Activated T-helper 2 cell treated with anti-CD3 and anti-CD28 coated beads, Interferon-gamma antibody, Interleukin-2, Interleukin-4, amounts not matched to agents 10 μg/mL and 5 μg/mL and 100 μg/mL, durations not matched to agents 14 hours and 24 hours and 36 hours (primary cell): ENCODE measurements at regions not wholly inside any gene's neighbourhood (a gene's known extent, or its start where the extent isn't known, plus 50 kb on each side); places are given as distances from the start of the nearest gene placed in this dataset.
"Not testable (repeated sequence)": the region's sequence is repeated elsewhere in the genome, so short reads cannot be mapped to it uniquely, and the experiment has no call there.

ENCODE experiments used
- DNase-seq: peaks from one replicate; pipeline ENCODE4 v3.0.0; 2021; ENCODE audit warnings: low spot score
- H3K27ac Mint-ChIP-seq: one replicate; pipeline ENCODE4 v1.8.0; 2021; ENCODE audit warnings: mixed read lengths
- H3K27me3 Mint-ChIP-seq: one replicate; pipeline ENCODE4 v1.8.0; 2021; ENCODE audit warnings: low read depth, mixed read lengths
- H3K36me3 Mint-ChIP-seq: one replicate; pipeline ENCODE4 v1.8.0; 2021; ENCODE audit warnings: low read depth, mixed read lengths
- H3K4me1 Mint-ChIP-seq: one replicate; pipeline ENCODE4 v1.8.0; 2021; ENCODE audit warnings: low read depth, mixed read lengths
- H3K4me3 Mint-ChIP-seq: one replicate; pipeline ENCODE4 v1.8.0; 2021; ENCODE audit warnings: low read depth, mild to moderate bottlenecking, moderate library complexity, mixed read lengths
- H3K9me3 Mint-ChIP-seq: one replicate; pipeline ENCODE4 v1.8.0; 2021; ENCODE audit warnings: mixed read lengths
- intact Hi-C: fragments of 100-400 bp; cut with micrococcal nuclease; formaldehyde crosslinking; loops from one replicate; pipeline ENCODE4 v1.15.1; 2023

DNA sequence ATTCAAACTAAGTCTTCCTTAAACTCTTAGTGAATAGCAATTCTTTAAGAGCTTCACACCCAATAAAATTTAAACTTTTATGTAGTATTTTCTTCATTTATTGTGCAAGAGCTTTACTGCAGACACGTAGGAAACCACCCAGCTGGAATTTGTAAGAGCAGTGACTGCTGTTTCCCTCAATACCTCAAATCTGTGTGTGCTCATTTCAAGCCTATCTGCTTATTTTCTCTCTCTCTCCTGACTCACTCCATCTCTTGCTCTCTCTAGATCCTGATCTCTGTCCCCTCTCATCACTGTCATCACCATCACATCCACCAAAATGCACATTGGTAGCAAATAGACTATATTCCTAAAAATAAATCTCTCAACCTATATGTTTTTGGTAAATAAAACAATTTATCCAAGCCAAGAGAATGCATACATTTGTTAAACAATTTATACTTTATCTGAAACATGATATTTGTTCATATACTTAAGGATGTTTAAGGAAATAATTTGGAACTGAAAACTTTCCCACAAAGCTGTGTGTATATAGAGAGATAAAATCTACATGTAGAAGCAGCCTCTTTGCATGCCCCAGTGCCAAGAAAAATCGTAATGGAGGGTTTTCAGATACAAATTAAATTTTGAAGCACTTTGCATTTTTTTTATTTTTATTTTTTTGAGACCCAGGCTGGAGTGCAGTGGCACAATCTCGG, 273.0 kb downstream of the TFAP2A start:
- Mint-ChIP-seq H3K27me3 (no peaks in the 10 kb centered on the region), H3K4me3 (no peak overlapping the region), H3K4me1 (no peaks in the 10 kb centered on the region), H3K9me3 (no peaks in the 10 kb centered on the region), H3K36me3 (no peaks in the 10 kb centered on the region), H3K27ac (no peak overlapping the region)
- intact Hi-C loops, result no loop called here
- DNase-seq, result no peak

DNA sequence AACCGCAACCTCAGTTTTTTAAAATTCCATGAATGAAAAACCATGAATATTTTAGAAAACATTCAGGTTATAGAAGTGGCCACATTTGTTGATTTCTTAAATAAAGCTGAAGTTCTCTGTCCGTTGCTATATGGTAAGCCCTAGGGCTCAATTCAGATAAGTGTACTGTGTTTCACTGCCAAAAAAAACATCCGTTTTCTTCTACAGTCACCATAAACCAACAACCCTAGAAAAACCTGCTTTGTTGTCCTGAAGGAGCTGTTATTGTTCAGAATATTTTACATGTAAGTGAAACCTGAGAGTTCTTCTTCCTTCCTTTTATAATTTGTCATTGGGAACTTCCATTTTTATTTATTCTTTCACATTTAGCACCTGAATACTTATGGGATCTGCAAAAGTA, 274.1 kb downstream of the TFAP2A start:
- H3K27me3 Mint-ChIP-seq, result no peaks in the 10 kb centered on the region
- H3K4me1 Mint-ChIP-seq, result no peaks in the 10 kb centered on the region
- no peak for DNase-seq
- no peaks in the 10 kb centered on the region for H3K36me3 Mint-ChIP-seq
- H3K9me3 Mint-ChIP-seq, result no peaks in the 10 kb centered on the region
- intact Hi-C loops, result no loop called here
- no peak overlapping the region for H3K27ac Mint-ChIP-seq
- no peak overlapping the region for H3K4me3 Mint-ChIP-seq

DNA sequence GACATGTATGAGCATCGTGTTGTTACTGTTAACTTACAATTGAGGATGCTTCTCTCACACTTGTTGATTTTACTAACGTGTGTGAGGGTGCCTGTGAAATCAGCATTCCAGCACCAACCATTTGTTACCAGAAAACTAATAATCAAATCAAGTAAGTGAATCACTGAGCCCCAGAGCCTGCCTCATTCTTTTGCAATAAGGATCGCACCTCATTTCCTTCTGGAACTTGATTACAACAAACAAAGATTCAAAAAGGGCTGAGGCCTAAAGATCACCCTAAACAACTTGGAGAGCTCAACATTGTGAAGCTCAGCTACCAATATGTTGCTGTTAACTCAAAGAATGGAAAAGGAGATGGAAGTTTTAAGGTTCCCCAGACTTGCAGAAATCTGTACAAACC, 274.7 kb downstream of the TFAP2A start:
- DNase-seq, result no peak
- H3K4me3 Mint-ChIP-seq, result no peak overlapping the region
- no peaks in the 10 kb centered on the region for H3K27me3 Mint-ChIP-seq
- H3K9me3 Mint-ChIP-seq, result peaks cover 4% of the 10 kb centered on the region
- no peak overlapping the region for H3K27ac Mint-ChIP-seq
- H3K36me3 Mint-ChIP-seq, result no peaks in the 10 kb centered on the region
- intact Hi-C loops, result no loop called here
- no peaks in the 10 kb centered on the region for H3K4me1 Mint-ChIP-seq

DNA sequence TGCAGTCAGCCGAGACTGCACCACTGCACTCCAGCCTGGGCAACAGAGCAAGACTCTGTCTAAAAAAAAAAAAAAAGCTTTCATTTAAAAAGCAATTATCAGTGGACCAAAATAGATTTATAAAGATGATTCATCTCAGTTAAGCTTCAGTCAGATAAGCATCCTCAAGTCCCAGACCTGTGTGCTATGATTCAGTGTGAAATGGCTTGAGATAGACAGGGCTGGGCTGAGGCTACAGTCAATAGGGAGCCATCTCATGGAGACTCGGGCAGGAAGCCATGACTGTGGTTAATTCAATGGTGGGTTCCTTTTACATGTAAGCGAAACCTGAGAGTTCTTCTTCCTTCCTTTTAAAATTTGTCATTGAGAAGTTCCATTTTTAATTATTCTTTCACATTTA, 276.0 kb downstream of the TFAP2A start:
- H3K27ac Mint-ChIP-seq, result no peak overlapping the region
- intact Hi-C loops, result no loop called here
- no peaks in the 10 kb centered on the region for H3K27me3 Mint-ChIP-seq
- no peak overlapping the region for H3K4me3 Mint-ChIP-seq
- DNase-seq, result no peak
- H3K36me3 Mint-ChIP-seq, result no peaks in the 10 kb centered on the region
- H3K9me3 Mint-ChIP-seq, result peaks cover 5% of the 10 kb centered on the region
- H3K4me1 Mint-ChIP-seq, result no peaks in the 10 kb centered on the region

DNA sequence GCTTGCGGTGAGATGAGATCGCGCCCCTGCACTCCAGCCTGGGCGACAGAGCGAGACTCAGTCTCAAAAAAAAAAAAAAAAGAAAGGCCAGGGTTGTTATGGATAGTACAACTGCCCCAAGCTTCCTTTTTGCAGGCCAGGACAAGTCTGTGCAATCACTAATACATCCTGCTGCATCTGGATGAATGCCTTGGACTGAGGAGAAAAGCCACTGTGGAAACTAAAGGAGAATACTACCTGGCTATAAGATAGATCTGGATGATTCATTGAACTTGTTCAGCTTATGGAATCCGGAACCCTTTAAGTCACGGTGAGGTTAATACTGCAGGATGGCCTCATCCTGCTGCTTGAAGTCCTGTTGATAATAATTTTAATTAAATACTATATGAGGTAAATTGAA, 278.2 kb downstream of the TFAP2A start:
- no peaks in the 10 kb centered on the region for H3K36me3 Mint-ChIP-seq
- DNase-seq, result no peak
- H3K4me3 Mint-ChIP-seq, result no peak overlapping the region
- H3K27ac Mint-ChIP-seq, result no peak overlapping the region
- intact Hi-C loops, result no loop called here
- H3K9me3 Mint-ChIP-seq, result peaks cover 5% of the 10 kb centered on the region
- H3K27me3 Mint-ChIP-seq, result no peaks in the 10 kb centered on the region
- no peaks in the 10 kb centered on the region for H3K4me1 Mint-ChIP-seq

DNA sequence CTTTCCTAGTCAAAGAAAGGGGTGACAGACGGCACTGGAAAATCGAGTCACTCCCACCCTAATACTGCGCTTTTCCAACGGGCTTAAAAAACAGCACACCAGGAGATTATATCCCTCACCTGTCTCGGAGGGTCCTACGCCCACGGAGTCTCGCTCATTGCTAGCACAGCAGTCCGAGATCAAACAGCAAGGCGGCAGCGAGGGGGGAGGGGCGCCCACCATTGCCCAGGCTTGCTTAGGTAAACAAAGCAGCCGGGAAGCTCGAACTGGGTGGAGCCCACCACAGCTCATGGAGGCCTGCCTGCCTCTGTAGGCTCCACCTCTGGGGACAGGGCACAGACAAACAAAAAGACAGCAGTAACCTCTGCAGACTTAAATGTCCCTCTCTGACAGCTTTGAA, 280.7 kb downstream of the TFAP2A start:
- H3K27ac Mint-ChIP-seq, intact Hi-C loops: not testable (repeated sequence)

DNA sequence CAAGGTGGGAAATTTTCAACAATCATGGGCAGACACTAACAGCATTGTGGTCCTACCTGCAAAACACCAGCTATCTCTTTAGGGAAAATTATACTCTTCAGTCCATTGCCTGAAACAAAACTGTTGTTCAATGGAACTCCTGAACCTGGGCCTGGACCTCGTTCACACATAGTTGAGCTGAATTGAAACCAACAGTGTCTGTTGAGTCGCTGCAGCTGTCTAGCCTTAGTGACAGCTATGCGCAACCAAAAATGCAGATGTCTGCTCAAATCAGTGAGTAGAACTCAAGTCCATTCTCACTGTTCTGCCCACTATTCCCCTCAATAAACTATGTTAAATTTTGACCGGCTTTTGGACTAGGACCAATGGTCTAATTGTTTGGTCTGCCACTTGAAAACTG, 286.2 kb downstream of the TFAP2A start:
- no peaks in the 10 kb centered on the region for H3K27me3 Mint-ChIP-seq
- H3K27ac Mint-ChIP-seq, result no peak overlapping the region
- H3K4me3 Mint-ChIP-seq, result no peak overlapping the region
- intact Hi-C loops, result no loop called here
- no peak for DNase-seq
- H3K4me1 Mint-ChIP-seq, result no peaks in the 10 kb centered on the region
- no peaks in the 10 kb centered on the region for H3K36me3 Mint-ChIP-seq
- H3K9me3 Mint-ChIP-seq, result no peaks in the 10 kb centered on the region

More for the DNA sequence above, 280.7 kb downstream of the TFAP2A start:
- not testable (repeated sequence) for H3K4me1 Mint-ChIP-seq, H3K4me3 Mint-ChIP-seq, H3K9me3 Mint-ChIP-seq, H3K36me3 Mint-ChIP-seq, DNase-seq, H3K27me3 Mint-ChIP-seq

DNA sequence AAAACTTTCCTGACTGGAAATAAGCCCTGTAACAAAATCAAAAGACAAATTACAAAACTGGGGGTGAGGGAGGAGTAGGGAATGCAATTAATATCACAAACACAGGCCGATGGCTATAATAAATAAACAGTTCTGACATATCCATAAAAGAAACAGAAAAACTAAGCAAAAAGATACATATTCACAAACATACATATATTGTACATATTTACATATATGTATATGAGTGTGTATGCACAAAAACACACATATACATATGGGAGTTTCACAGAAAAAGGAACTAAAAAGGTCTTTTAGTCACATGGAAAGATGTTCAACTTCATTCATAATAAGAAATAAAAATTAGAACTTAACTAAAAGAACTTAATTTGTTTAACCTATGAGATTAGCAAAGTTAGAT, 292.7 kb downstream of the TFAP2A start:
- DNase-seq, result no peak
- H3K27ac Mint-ChIP-seq, result no peak overlapping the region
- no peaks in the 10 kb centered on the region for H3K27me3 Mint-ChIP-seq
- intact Hi-C loops, result no loop called here
- H3K36me3 Mint-ChIP-seq, result no peaks in the 10 kb centered on the region
- H3K4me1 Mint-ChIP-seq, result no peaks in the 10 kb centered on the region
- no peak overlapping the region for H3K4me3 Mint-ChIP-seq
- H3K9me3 Mint-ChIP-seq, result no peaks in the 10 kb centered on the region

DNA sequence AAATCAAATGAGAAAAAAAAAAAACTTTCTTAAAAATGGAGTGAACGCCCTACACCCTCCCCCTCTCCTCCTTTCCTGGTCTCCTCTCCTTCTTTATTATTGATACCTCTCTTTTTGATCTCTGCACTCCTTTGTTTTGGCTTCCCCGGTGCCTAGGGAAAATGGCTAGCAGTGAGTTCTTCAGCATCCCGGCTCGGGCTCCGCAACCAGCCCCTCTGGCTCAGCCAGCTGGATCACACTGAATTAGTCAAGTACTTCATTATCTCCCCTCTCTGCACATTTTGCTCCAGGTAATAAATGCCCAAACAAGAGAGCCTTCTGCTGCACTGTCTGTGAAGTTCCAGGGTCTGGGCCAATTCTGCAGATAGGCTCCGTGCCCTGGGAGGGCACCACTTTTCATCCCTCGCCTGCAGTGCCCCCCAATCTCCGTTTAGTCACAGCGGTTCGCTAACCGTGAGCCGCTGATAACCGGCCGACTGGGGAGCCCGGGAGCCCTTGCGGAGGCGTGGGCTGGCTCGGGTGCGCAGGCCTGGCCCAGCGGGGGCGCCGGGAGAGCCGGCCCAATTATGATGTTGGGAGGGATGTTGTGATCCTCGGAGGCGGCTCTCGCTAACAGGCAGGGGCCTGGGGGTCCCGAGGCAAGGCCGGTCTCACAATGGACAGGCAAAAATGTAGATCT, 301.9 kb downstream of the TFAP2A start:
- Mint-ChIP-seq H3K9me3 (no peaks in the 10 kb centered on the region), H3K4me3 (no peak overlapping the region), H3K27me3 (peaks cover 8% of the 10 kb centered on the region), H3K36me3 (no peaks in the 10 kb centered on the region), H3K27ac (no peak overlapping the region), H3K4me1 (no peaks in the 10 kb centered on the region)
- DNase-seq, result no peak
- intact Hi-C loops, result no loop called here

DNA sequence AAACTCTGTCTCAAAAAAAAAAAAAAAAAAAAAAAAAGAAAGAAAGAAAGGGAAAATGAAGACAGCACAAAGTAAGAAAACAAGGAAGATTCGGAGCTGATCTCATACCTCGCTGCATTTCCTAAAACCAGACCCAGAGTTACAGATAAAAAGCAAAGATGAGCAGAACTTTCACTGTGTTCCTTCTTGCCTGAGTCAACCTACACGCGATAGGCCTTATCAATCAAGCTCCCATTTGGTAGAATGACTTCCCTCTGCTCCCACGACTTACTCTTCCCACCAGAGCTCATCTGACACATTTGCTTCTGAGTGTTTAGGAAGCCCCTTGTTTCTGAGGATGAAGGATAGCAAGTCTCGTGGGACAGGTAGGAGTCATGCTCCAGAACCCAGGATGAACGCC, 302.9 kb downstream of the TFAP2A start:
- Mint-ChIP-seq H3K27ac (no peak overlapping the region), H3K27me3 (peaks cover 8% of the 10 kb centered on the region), H3K4me1 (no peaks in the 10 kb centered on the region), H3K4me3 (no peak overlapping the region), H3K9me3 (no peaks in the 10 kb centered on the region), H3K36me3 (no peaks in the 10 kb centered on the region)
- intact Hi-C loops, result no loop called here
- no peak for DNase-seq

DNA sequence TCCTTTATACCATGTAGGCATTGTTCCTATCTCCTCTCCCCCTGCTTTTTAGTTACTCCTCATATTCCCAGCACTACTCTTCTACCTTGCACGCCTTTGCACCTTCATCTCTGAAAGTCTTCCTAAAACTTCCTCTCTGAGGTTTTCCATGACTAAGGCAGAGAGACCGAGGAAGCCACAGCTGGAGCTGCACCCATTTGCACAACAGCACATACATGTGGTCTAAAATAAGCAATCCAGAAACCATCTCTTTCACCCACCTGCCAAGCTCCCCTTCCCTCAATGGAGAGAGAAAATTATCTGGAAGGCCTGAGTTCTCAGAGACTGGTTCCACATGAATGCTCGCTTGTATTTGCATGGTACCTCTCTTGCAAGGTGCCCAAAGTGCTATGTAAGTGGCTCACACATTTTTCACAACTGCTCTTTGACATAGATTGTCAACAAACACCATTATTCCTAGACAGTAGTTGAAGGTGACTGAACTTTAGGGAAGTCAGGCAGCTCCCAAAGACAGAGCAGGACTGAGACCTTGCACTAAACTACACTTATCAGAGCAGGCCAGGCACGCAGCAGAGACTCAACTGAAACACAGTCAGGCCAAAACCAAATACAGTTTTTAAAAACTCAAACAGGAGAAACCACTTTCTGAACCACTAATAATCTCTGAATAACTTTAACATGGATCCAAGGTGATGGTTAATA, 313.2 kb downstream of the TFAP2A start:
- Mint-ChIP-seq H3K27ac (no peak overlapping the region), H3K4me3 (no peak overlapping the region), H3K9me3 (no peaks in the 10 kb centered on the region)

DNA sequence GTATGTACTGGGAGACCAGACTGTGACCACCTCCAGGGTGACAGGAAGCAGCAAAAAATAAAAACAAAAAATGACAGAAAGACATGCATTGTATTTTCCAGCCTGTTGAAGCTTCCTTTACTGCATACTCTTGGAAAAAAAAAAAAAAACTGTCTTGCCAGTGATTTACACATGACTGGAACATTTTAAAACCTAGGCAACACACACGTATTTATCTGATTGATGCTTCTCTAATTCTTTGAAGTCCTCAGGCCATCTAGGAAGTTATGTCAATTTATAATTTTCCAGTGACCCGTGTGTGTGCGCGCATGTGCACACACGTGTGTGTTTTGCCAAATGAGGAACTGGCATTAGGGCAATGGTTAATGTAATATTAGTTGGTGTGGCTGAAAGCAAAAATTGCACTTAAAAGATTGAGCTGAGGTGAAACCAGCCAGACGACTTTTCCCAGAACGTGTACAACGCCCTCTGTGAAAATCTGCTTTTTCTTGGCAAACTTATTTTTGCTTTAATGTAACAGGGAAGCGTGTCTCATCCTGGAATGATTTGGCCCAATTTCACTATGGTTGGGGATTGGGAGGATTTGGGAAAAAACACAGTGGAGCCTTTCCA, 315.2 kb downstream of the TFAP2A start:
- peaks cover 3% of the 10 kb centered on the region for H3K27me3 Mint-ChIP-seq
- intact Hi-C loops, result no loop called here
- DNase-seq, result no peak
- H3K27ac Mint-ChIP-seq, result no peak overlapping the region
- no peaks in the 10 kb centered on the region for H3K4me1 Mint-ChIP-seq
- no peaks in the 10 kb centered on the region for H3K36me3 Mint-ChIP-seq
- no peak overlapping the region for H3K4me3 Mint-ChIP-seq
- no peaks in the 10 kb centered on the region for H3K9me3 Mint-ChIP-seq

More for the DNA sequence above, 313.2 kb downstream of the TFAP2A start:
- DNase-seq, result no peak
- no peaks in the 10 kb centered on the region for H3K36me3 Mint-ChIP-seq
- H3K27me3 Mint-ChIP-seq, result peaks cover 3% of the 10 kb centered on the region
- intact Hi-C loops, result no loop called here
- H3K4me1 Mint-ChIP-seq, result no peaks in the 10 kb centered on the region
